Amygdala (tissue), 56 donors: ENCODE measurements at regions not wholly inside any gene's neighbourhood (a gene's known extent, or its start where the extent isn't known, plus 50 kb on each side); places are given as distances from the start of the nearest gene placed in this dataset.

Source experiments
- DNase-seq, 56 donors: peaks; one replicate each; lab custom pipeline; 2025; lab: John Stamatoyannopoulos, UW

- no peak for DNase-seq
Observed at GRCh38 chr10:90430186-90430585, 427.7 kb downstream of the HTR7 start.

GRCh38 chr10:90432866-90433265 lies 425.0 kb downstream of the HTR7 start:
- no peak for DNase-seq

GRCh38 chr10:90435296-90435695 lies 422.5 kb downstream of the HTR7 start:
- no peak for DNase-seq

GRCh38 chr10:90437452-90437851 lies 420.4 kb downstream of the HTR7 start:
- no peak for DNase-seq

- no peak for DNase-seq
Observed at GRCh38 chr10:90440870-90441269, 417.0 kb downstream of the HTR7 start.

- no peak for DNase-seq
Observed at GRCh38 chr10:90443342-90443741, 414.5 kb downstream of the HTR7 start.

GRCh38 chr10:90447831-90448230 lies 410.0 kb downstream of the HTR7 start:
- DNase-seq, result no peak

- DNase-seq, result no peak
Observed at GRCh38 chr10:90450797-90451196, 407.0 kb downstream of the HTR7 start.

GRCh38 chr10:90451283-90451682 lies 406.6 kb downstream of the HTR7 start:
- DNase-seq, result no peak

- DNase-seq, result no peak
Observed at GRCh38 chr10:90458054-90458453, 399.8 kb downstream of the HTR7 start.

GRCh38 chr10:90458571-90458970 lies 399.3 kb downstream of the HTR7 start:
- no peak for DNase-seq

- no peak for DNase-seq
Observed at GRCh38 chr10:90461437-90462155, 396.2 kb downstream of the HTR7 start.

GRCh38 chr10:90462749-90463470 lies 394.9 kb downstream of the HTR7 start:
- no peak for DNase-seq

GRCh38 chr10:90464329-90464728 lies 393.5 kb downstream of the HTR7 start:
- DNase-seq, result no peak

GRCh38 chr10:90470966-90471365 lies 386.9 kb downstream of the HTR7 start:
- no peak for DNase-seq

- DNase-seq, result no peak
Observed at GRCh38 chr10:90480466-90480865, 377.4 kb downstream of the HTR7 start.

GRCh38 chr10:90481326-90481923 lies 376.4 kb downstream of the HTR7 start:
- DNase-seq, result no peak

- no peak for DNase-seq
Observed at GRCh38 chr10:90484518-90484917, 373.3 kb downstream of the HTR7 start.

GRCh38 chr10:90494183-90494582 lies 363.7 kb downstream of the HTR7 start:
- DNase-seq, result no peak

GRCh38 chr10:90504172-90504571 lies 353.7 kb downstream of the HTR7 start:
- no peak for DNase-seq

- no peak for DNase-seq
Observed at GRCh38 chr10:90526721-90527120, 331.1 kb downstream of the HTR7 start.

- DNase-seq, result no peak
Observed at GRCh38 chr10:90530521-90530920, 327.3 kb downstream of the HTR7 start.
